Kidney glomerular epithelial cell (primary cell): ENCODE measurements at regions not wholly inside any gene's neighbourhood (a gene's known extent, or its start where the extent isn't known, plus 50 kb on each side); places are given as distances from the start of the nearest gene placed in this dataset.
"Not testable (repeated sequence)": the region's sequence is repeated elsewhere in the genome, so short reads cannot be mapped to it uniquely, and the experiment has no call there.

Source experiments
- DNase-seq: peaks from one replicate; lab custom pipeline; 2025; lab: John Stamatoyannopoulos, UW

DNA sequence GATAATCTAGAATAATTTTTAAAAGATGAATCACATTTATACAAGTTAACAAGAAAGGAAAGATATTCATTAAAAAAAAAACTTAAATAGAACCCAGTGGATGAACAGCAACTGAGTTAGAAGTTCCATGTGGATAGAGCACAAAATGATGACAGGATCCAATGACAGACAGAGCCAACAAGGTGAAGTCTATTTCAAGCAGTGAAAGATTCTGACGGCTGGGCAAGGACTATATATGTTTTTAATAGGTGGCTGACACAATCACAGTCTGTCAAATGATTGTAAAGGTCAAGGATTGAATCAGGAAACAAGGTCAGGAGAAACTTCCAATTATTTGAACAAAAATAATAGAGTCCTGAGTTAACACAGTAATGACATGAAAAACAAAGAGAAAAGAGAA, 1460.0 kb upstream of the CDH8 start:
- no peak for DNase-seq

DNA sequence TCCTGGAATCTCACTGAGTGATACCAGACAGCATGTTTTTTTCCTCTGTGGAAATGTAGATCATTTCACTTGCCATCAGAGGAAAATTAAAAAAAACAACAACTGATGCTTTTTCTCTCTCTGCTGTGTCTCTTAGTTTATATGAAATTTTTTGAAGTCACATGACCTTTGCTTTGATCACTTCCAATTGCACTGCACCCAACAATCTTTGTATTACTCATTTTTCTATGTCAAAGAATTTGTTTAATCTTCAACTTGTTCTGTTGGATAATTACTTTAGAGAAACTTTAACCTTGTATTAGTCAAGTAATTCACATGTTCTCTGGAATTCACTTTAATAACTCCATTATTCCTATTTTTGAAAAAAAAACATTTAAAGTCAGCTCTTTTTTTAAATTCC, 1452.7 kb upstream of the CDH8 start:
- no peak for DNase-seq

DNA sequence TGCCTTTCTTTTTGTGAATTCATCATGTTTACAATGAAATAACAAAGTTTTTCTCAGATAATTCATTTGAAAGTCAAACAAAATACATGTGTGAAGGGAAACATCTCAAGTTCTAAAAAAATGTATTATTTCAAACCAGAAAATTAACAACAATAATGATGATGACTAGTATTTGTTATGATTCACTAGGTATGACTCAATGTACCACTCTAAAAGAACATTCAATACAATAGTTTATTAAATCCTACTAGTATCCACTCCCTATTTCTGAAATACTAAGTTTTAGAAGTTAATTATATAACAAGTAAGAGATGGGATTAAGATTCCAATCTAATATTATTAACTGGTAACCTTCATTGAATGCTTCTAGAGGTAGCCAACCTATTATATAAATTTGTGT, 1444.8 kb upstream of the CDH8 start:
- no peak for DNase-seq

DNA sequence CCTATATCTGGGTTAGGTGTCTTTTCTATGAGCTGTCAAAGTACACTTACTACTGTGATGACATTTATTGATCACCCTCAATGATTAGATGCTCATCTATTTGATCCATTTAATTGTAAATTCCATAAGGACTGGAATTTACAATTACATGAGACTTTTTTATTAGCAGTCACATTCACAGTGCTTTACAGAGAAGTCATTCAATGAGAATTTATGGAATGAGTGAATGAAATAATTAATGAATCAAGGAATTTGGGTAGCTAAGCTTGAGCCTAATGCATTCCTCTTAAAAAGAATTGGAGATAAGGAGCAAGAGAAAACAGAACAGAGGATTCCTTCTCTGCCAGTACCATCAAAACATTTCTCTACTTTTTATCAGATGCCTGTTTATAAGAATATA, 1437.5 kb upstream of the CDH8 start:
- DNase-seq, result no peak

DNA sequence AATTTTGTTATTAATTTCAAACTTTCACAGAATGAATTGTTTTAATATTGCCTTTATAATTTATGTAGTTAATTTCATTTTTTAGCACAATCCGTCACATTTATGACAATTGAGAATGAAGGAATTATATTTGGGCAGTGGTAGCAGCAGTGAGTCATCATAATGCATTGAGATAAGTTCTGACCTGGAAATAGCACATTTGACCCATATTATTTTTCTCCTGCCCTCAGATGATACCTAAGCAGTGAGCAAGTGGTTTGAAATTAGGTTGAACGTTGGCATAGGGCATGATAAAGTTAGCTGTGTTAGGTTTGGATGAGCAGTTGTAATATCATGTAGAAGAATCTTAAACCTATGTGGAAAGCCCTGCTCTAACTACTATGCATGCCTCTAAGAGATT, 1431.3 kb upstream of the CDH8 start:
- no peak for DNase-seq

DNA sequence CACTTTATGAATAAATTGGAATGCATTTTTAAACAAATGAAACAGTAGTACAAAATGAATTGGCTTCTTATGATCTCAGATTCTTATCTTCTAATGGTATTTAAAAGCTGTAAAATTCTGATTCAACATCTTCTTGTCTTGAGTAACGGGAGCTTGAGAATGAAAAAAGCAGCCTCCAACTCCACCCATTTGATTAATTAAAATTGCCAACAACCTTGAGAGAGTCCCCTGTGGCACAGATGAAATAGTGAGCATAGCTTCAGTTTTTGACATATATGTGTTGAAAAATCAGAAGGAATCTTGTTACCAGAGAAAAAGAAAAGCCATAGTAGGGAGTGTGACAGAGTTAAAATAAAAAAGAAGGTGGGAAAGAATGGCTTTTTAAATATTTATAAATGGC, 1426.1 kb upstream of the CDH8 start:
- no peak for DNase-seq

DNA sequence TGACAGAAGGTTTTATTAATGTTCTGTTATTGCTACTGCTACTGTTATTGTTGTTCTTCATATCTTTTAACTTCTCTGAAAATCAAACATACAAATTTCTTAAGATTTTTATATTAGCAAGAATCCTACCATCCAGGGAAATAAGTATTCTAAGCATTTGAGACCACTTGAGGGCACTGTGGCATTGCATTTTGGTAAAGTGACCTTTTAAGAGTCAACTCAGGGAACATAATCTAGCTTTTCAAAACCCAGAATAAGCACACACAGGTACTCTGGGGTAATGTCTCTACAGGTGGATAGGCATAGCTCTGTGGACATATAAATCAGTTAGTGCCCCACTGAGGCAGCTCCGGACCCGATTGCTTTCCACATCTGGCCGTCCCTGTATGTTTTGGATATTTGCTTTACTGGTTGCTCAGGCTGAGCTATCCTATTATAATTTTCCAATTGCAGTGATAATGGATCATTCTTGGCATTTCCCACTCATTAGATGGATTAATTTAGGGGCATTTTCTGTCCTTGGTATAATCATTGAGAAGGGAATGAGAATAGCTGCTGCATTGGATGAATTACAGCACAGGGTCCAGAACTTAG, 1425.1 kb upstream of the CDH8 start:
- DNase-seq, result peak; percentile 14

DNA sequence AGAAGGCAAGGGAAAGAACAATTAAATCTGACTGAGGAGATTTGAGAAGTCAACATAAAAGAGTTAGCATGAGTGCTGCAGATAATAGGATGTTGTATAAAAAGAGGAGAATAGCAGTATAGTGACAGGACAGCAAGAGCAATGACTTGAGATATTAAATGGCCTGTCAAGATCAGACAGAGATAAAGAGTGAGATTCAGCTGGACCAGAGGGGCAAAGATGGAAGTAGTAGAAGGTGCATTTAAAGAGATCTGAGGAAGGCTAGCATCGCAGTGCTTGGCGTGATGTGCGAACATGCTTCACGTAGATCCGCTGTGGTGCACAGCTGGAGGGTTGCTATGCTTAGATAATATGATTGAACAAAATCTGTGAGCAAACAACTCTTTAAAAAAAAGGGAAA, 1422.6 kb upstream of the CDH8 start:
- no peak for DNase-seq

DNA sequence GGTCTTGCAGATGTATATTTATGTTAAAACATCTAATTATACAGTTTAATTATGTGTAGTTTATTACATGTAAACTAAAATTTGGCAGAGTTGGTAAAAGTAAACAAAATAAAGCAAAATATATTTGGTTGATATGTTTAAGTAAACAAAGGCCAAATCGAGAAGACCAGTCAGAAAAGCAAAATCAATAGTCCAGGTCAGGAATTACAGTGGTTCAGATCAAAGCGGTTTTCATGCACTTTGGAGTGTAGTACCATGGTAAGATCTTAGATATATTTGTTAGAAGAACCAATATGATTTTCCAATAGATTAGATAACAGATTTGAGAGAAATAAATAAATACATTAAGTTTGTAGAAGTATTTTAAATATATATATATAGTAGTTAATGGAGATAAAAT, 1421.6 kb upstream of the CDH8 start:
- DNase-seq, result no peak

DNA sequence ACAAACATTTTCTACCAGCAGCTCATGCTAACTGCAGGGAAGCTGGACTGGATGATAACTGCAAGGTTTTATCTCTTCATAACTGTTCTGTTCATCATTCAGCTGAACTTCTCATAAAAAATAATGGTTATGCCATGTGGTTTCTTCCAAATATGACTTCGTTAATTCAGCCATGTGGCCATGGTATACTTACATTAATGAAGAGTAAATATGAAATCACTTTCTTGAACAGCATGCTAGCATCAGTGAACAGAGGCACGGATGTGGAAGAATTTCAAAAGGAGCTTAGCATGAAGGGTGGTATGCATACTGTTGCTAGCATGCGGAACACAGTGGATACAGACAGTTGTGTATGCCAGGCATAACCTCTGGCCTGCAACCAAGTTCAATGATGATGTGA, 1417.0 kb upstream of the CDH8 start:
- DNase-seq, result no peak

DNA sequence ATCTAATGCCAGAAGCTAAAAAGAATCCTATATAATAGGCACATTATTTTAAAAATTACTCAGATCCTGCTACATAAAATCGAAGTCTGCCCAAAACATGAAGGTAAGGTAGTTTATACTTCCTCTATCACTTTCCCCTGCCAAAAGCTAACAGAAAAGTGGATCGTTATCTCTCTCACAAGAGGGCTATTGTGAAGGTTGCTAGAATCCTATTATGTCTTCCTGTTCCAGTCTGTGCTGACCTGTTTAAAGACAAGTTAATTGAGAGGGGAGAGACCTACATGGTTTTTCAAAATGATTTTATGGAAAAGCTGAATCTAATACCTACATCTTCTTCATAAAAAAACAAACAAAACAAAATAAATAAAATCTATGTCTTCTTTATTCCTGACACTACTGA, 1410.9 kb upstream of the CDH8 start:
- DNase-seq, result no peak

DNA sequence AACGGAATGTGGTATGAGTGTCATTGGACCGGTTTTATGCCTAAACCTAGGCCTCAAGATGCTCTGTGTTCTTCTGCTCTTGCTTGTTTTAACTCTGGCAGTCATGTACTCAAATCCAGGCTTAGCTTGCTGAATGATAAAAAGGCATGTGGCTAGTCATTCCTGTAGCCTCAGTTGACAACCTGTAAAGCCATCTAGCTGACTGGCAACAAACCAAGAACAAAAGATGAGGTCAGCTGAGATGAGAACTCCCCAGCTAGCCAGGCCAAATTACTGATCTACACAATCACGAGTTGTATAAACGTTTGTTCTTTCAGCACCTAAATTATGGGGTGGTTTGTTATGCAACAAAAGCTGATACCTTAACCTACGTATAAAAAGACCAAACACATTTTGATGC, 1406.0 kb upstream of the CDH8 start:
- DNase-seq, result no peak

DNA sequence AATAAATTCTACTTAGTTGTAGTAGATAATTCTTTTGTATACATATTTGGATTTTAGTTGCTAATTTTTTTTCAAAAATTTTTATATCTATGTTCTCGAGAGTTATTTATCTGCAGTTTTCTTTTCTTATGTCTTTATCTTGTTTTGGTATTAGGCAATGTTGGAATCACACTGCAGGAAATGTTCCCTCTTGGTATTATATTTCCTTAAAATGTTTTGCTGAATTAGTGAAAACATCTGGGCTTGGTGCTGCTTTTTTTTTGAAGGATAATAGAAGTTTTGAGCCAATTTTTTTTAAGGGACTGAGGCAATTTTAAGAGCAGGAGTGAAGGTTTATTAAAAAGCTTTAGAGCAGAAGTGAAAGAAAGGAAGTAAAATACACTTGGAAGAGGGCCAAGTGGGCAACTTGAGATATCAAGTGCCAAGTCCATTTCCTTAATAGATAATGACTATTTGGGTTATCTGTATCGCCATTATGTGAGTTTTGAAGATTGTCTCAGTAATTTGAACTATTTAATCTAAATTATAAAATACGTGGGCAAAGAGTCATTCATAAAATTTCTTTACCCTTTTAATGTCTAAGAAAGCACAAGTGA, 1390.1 kb upstream of the CDH8 start:
- no peak for DNase-seq

DNA sequence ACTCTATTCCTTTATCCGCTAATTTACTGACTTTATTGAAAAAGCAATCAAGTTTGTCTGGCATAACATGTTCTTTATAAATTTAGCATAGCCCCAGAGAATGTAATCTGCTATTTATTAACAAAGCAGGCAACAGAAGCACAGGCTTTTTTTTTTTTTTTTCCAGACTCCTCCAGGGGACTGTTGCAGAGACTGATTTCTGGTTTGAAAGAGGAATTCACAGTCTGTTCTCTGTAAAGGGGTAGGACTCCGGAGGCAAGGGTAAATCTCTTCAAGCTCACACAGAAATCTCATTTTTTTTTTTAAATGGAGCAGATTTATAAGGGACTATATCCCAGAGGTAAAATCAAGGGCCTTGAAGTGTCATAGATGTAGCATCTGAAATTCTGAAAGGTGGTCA, 1386.5 kb upstream of the CDH8 start:
- no peak for DNase-seq

DNA sequence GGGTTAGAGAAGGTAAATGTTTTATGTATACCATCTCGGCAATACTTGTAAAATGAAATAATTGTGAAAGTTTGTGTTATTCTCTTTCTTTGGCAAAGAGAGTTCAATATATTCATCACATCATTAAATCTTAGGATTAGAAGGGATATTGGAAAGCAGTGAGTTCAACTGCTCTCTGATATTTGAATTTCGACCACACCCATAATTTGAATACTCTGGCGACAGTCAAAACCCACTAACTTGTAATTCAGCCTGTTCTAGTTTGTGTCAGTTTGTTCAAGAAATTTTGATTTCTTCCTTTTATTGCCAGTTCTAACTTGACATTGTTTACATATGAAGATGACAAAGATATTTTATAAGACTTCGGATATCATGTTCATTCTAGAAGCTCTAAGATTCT, 1380.5 kb upstream of the CDH8 start:
- no peak for DNase-seq

DNA sequence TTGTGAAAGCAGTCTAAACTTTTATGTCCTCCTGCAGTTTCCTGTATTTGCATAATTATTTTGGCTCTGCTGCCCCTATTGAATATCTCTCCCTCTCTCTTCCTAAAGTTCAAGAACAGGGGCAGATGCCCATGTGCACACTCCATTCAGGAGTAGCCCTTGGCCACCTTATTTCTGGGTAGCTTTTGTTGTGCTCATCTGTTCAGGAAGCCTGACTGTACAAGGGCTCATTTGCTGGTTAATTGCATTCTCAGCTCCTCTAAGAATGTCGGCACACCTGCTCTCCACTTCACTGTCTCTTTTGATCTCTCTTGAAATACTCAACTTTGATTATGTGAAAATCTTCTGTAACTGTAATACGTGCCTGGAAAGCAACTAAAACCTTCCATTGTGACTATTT, 1378.8 kb upstream of the CDH8 start:
- DNase-seq, result no peak

DNA sequence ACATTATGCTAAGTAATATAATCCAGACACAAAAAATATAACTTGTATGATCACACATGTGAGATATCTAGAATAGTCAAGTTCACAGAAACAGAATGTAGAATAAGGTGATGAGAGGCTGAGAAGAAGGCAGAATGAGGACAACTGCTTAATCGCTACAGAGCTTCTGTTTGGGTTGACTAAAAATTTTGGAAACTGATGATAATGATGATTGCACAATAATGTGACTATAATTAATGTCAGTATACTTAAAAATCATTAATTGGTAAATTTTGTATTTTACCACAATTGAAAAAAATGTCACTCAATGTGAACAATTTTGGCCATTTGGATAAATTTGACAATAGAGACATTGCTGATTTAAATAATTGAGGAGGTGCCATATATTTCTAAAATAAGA, 1374.4 kb upstream of the CDH8 start:
- no peak for DNase-seq

DNA sequence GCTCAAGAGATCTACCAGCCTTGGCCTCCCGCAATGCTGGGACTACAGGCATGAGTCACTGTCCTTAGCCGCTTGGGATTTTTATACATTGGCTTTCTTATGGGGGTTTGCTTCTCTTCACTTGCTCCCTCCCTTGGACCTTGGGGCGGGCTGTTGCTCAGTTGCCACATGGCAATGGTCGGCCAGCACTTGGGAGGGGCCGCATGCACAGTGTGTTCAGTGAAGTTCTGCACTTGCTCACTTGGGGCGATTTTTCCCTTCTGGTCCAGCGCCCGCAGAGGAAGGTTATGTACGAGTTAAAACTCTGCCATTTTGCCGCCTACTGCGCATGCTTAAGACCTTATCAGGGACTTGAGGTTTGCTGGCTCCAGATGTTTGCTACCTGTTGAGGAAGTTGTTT, 1367.6 kb upstream of the CDH8 start:
- DNase-seq, result no peak

DNA sequence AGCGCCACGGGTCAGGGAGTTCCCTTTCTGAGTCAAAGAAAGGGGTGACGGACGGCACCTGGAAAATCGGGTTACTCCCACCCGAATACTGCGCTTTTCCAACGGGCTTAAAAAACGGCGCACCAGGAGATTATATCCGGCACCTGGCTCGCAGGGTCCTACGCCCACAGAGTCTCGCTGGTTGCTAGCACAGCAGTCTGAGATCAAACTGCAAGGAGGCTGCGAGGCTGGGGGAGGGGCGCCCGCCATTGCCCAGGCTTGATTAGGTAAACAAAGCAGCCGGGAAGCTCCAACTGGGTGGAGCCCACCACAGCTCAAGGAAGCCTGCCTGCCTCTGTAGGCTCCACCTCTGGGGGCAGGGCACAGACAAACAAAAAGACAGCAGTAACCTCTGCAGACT, 1352.0 kb upstream of the CDH8 start:
- not testable (repeated sequence) for DNase-seq

DNA sequence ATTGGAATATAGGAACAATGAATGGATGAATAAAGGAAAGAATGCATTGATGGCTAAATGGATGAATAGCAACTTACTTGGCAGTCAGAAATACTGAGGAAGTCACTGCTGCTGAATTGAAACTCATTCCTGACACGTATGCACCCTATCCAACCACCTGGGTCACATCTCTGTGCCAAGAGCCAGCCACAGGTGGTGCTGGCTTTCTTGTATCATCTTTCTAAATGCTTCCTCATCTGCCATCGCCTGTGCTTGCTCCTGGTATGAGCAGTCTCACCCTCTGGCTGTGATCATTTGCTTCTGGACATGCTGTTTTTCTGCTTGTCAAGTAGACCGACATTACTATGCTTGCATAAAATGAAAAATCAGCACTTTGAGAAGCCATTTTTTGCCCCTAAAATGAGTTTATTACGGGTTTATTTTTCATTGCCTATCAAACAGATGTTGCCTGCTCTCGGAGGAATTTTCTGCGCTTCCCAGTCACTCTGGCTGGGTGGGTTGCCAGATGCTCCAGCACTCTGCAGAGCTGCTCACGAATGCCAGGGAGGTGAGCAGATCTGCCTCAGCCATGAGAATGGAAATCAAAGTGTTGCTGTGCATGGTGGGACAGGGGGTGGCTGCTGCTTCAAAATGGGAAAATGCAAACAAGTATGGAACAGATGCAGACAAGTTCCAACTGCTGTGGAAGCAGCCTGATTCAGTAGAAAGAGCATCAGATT, 1349.6 kb upstream of the CDH8 start:
- no peak for DNase-seq

DNA sequence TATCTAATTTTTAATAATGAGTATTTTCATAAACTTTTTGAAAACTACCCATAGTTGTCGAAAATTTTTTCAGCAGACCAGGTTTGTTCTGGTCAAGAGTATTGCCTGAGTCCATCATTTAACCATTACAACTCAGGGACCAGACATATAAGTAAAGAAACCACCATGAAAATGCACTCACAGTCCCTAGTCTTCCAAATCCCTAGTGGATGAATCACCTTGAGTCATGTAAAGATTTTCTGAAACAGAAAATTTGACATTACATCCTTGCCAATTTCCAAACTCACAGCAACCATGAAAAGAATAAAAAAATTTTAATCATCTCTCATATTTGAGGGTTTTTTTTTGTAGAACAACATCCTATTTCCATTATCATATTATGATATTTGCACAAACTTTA, 1337.5 kb upstream of the CDH8 start:
- no peak for DNase-seq

DNA sequence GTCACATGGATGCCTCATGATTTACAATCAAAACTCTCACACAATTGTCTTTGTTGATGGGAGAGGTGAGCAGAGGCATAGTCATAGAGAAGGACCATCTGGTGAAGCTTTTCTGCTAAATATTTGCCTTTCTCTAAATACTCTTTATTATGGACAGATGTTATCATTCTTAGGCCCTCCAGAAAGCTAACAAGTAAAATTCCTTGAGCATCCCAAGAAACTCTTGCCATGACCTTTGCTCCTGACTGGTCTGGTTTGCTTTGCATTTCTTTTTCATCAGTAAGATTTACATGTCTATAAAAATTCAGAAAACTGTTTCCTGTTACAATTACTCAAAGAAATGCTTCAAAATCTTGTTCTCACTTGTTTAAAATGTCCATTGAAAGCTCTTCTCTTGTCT, 1336.6 kb upstream of the CDH8 start:
- no peak for DNase-seq

DNA sequence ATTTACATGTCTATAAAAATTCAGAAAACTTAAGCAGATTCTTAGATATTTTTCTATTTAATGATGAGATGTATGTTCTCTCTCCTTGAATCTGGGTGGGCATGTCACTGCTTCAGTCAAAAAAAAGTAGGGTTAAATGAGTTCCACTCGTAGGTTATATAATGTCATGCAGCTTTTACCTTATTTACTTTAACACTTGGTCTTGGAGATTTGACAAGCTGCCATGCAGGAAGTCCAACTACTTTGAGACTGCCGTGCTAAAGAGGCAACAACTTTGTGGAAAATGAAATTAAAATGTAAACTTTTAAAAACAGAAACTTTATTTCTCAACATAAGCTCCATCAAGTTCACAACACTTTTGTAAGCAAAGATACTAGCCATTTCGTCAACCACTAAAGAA, 1336.0 kb upstream of the CDH8 start:
- no peak for DNase-seq
